ENCODE measurements at regions not wholly inside any gene's neighbourhood (a gene's known extent, or its start where the extent isn't known, plus 50 kb on each side); places are given as distances from the start of the nearest gene placed in this dataset.

DNA sequence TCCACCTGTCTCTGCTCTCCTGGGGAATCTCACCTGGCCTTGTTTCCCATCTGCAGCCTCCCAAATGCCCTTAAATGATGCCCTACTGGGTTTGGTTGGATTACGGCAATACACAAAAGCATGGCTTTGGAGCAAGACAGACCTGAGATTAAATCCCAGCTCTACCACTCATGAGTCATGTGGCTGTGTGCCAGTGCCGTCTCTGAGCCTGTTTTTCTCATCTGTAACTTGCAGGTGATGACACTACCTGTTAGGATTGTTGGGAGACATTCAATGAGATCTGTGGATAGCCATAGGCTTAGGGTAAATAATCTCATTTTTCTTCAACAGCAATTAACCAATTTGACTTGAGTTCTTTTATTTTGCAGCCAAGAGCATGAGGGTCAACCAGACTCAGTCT is 240.3 kb downstream of the MAF start:
- ChIA-PET POLR2A (no interaction called here), CTCF (interaction anchor here (0.7 to 2.4 kb wide), 2 partner anchors 11 to 16 kb away, joined by 3 to 5 read pairs; no protein-coding TSS in a partner anchor)
- no peak for DNase-seq (ENCODE audit: extremely low spot score)
- TF ChIP-seq CTCF (IDR thresholded peaks at IDR 0.05; ENCODE audit: control extremely low read depth, extremely low read depth, low read depth, missing control alignments) = no peak

DNA sequence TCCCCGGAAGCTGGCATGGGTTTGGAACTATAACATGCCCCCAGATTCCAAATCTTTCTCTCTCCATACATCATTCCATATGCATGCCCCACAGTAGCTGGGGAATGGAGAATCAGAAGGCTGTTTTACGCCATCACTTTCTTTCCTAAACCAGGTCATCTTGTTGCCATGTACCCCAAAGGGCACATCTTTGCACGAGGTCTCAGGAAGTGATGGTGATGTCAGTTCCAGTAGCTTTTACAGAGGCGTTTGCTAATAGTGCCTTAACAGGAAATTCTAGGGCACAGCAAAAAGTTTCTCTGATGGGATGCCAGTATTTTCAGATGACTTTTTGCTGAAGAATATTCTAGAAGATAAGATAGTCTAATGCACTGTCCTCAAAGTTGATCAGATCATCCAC is 241.5 kb downstream of the MAF start:
- TF ChIP-seq CTCF (IDR thresholded peaks at IDR 0.05; ENCODE audit: control extremely low read depth, extremely low read depth, low read depth, missing control alignments) = no peak
- DNase-seq (ENCODE audit: extremely low spot score) = no peak
- CTCF ChIA-PET = interaction anchor here (2.4 kb wide), 1 partner anchor 10 kb away, joined by 5 read pairs; no protein-coding TSS in a partner anchor
- POLR2A ChIA-PET = no interaction called here

GRCh38 chr16:79358188-79358587 is 242.3 kb downstream of the MAF start:
- ChIA-PET POLR2A (no interaction called here), CTCF (no interaction called here)
- no peak for TF ChIP-seq CTCF (IDR thresholded peaks at IDR 0.05; ENCODE audit: control extremely low read depth, extremely low read depth, low read depth, missing control alignments)
- no peak for DNase-seq (ENCODE audit: extremely low spot score)

DNA sequence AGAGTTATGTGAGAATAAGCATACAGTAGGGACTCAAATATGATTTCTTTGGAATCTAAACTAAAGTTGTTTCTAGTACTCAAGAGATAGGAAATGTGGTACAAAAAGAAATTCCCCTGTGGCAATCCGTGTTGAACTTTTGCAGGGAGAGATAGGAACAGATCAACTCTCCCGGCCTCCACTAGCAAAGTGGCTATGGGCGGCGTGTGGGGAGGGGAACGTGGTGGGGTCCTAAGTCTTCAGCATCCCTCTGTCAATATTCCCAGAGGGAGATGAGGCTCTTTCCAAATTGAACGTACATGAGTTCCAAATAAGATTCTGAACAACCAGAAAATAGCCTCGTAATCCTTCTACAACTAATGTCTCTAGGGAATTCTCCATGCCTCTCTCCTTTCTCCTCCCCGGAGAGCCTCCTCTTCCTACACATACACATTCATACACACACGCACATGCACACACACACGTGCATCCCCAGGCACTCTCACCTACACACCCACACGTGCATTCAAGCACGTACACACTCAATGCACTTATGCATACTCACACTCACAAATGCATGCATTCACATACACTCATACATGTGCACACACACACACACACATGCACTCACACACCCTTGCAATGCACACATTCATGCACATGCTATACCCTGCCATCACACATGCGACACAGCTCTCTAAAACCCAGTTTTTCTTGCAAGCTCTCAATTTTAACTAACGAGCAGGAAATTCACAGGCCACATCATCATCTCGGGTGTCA is 244.8 kb downstream of the MAF start:
- ChIA-PET CTCF (no interaction called here), POLR2A (no interaction called here)
- DNase-seq (ENCODE audit: extremely low spot score) = no peak
- no peak for TF ChIP-seq CTCF (IDR thresholded peaks at IDR 0.05; ENCODE audit: control extremely low read depth, extremely low read depth, low read depth, missing control alignments)

DNA sequence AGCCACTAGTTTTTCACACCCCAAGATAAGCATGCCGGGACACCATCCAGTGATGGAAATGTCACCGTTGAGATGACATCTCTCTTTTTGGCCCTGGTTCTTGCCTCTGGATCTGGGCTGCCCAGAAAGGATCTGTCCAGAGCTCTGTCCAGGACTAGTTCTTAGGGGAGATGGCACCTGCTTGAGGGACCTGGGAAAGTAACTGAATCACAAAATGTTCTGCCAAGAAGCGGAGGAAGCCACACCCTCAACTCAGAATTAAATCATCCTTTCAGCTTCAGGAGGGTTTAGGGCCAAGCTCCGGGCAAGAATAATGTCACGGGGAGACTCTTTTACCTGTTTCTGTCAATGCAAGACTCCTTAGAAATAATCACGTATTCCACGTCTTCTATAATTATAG is 248.6 kb downstream of the MAF start:
- POLR2A ChIA-PET = no interaction called here
- DNase-seq (ENCODE audit: extremely low spot score) = no peak
- TF ChIP-seq CTCF (IDR thresholded peaks at IDR 0.05; ENCODE audit: control extremely low read depth, extremely low read depth, low read depth, missing control alignments) = no peak
- CTCF ChIA-PET = no interaction called here

DNA sequence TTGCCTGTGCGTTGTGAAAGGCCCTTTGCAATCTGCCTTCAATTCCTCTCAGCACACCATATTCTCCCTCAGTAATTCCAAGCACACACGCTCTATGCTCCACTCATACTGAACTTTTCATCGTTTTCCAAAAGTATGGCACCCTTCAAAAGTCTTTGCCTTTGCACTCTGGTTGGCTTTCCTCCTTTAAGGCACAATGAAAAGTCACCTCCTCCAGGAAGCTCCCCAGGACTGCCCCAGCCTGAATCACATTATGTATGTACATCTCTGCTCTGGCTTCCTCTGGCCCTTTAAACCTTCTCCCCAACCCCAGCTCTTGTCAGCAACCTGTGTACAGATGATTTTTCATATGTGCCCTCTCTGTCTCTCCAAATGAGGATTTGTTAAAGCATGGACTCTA is 250.7 kb downstream of the MAF start:
- DNase-seq (ENCODE audit: extremely low spot score) = no peak
- TF ChIP-seq CTCF (IDR thresholded peaks at IDR 0.05; ENCODE audit: control extremely low read depth, extremely low read depth, low read depth, missing control alignments) = no peak
- ChIA-PET POLR2A (no interaction called here), CTCF (interaction anchor here (1.7 kb wide), 1 partner anchor 10 kb away, joined by 5 read pairs; no protein-coding TSS in a partner anchor)
